NCI-H345 treated with DMSO at 0.1 percent for 48 hours (cell line): ENCODE measurements at regions not wholly inside any gene's neighbourhood (a gene's known extent, or its start where the extent isn't known, plus 50 kb on each side); places are given as distances from the start of the nearest gene placed in this dataset.

Experiments
- DNase-seq: peaks from one replicate; lab custom pipeline; 2025; ENCODE audit not compliant: unreplicated experiment; lab: John Stamatoyannopoulos, UW

GRCh38 chr20:19945732-19946670, 71.2 kb upstream of the NAA20 start:
- no peak for DNase-seq

- no peak for DNase-seq
These were observed 69.4 kb upstream of the NAA20 start for GRCh38 chr20:19947611-19948264.

DNA sequence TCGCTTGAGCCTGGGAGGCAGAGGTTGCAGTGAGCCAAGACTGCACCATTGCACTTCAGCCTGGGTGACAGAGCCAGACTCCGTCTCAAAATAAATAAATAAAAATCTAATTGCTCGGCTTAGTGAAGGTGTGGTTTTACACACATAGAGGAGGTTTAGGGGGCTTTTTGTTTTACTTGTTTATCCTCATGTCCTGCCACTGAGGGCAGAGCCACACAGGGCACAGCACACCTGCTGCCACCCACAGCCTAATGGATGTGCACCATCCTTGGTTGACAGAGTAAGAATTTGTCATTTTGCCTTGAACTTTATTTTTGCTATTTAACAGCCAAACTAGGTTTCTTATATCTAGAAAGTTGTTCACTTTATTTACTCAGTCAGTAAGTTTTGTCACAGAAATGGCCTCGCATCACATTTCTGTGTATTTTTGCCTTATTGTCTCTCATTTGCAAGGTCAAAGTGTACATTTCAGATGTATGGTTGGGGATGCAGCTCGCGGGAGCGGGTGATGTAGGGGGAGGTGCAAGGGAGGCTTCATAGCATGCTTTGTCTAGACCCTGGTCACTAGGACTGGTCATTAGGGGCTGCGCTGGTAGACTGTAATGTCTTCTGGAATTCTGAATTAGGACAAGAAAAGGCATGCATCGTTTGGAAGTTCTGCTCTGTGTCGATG, 67.8 kb upstream of the NAA20 start:
- DNase-seq, result no peak

DNA sequence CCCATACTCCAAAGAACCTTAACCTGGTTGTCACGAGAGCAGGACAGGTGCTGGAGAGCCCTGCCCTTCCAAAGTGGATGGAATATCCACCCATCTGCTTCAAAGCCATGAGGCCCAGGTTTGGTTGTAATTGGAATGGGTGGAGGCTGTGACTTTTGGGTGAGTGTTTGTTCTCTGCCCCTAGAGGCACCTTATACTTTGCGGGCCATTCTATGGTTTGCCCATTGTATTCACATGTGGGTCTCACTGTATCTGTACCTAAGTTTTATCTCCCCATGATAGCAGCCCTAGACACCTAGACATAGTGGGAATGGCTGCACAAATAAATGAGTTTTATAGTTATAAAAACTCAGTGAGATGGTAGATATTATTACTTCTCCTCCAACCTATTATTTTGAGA, 67.1 kb upstream of the NAA20 start:
- DNase-seq, result no peak

DNA sequence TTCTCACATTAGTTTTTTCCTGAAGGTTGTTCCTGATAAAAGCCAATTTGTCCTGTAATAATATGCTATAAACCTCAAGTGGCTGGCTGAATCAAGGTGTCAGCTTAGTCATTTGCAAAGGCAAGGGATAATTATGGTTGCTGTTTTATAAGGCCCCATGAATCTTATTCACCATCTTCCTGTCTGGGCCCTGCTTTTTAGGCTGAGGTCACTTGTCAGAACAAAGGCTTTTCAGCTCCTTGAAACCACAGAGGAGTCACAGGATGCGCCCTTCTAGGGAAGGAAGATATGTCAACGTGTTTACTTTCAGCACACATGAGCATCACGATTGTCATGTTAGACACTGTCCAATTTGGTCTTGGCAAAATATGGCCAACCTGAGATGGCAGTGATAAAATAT, 64.8 kb upstream of the NAA20 start:
- no peak for DNase-seq

DNA sequence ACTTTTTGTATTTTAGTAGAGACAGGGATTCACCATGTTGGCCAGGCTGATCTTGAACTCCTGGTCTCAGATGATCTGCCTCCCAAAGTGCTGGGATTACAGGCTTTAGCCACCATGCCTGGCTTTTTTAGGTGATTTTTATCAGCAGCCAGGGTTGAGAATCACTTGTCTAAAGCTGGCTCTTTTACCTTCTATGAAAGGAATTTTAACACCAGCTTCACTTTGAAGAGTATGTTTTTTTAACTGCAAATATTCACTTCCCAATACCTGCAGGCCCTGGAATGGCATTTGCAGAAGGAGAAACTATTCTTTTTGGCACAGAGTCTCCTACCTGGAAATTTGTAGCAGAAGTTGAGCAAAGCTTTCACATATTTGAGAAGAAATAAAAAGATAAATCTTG, 63.6 kb upstream of the NAA20 start:
- DNase-seq, result no peak

- no peak for DNase-seq
These were observed 60.2 kb upstream of the NAA20 start for GRCh38 chr20:19956976-19957375.

GRCh38 chr20:19958219-19958618, 58.9 kb upstream of the NAA20 start:
- no peak for DNase-seq

GRCh38 chr20:19958928-19959327, 58.2 kb upstream of the NAA20 start:
- no peak for DNase-seq

GRCh38 chr20:19960745-19961144, 56.4 kb upstream of the NAA20 start:
- DNase-seq, result no peak

DNA sequence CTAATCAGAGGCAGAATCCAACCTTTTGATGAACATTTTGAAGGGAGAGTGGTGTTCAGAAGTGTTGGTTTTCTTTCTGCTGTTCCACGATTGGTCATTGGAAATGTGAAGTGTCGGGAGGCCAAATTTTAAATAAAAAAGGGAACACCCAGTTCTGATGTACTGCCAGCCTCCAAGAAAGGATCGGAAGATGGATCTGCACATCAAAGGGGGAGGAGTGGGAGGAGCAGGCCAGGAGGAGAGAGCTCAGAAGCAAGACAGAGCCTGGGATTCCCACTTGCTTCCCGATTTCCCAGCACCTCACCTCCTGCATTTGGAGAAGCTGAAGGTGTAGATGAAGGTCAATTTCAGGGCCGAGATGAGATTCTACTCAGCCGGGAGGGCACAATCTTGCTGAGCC, 55.9 kb upstream of the NAA20 start:
- DNase-seq, result no peak

DNA sequence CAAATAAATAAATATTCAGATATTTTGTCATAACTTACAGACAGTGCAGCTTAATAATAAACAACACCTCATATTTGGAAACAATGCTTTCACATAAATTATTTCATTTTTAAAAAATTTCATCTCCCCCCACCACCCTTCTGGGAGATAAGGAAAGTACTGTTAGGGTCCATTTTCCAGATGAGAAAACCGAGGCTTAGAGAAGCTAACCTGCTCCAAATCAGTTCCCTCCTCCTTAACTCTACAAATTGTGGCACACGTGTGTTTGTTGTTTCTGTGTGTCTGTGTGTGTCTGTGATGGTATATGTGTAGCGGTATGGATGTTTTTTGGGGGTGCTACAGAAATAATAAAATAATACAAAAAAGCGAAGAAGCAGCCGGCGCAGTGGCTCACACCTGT, 54.2 kb upstream of the NAA20 start:
- DNase-seq, result no peak

DNA sequence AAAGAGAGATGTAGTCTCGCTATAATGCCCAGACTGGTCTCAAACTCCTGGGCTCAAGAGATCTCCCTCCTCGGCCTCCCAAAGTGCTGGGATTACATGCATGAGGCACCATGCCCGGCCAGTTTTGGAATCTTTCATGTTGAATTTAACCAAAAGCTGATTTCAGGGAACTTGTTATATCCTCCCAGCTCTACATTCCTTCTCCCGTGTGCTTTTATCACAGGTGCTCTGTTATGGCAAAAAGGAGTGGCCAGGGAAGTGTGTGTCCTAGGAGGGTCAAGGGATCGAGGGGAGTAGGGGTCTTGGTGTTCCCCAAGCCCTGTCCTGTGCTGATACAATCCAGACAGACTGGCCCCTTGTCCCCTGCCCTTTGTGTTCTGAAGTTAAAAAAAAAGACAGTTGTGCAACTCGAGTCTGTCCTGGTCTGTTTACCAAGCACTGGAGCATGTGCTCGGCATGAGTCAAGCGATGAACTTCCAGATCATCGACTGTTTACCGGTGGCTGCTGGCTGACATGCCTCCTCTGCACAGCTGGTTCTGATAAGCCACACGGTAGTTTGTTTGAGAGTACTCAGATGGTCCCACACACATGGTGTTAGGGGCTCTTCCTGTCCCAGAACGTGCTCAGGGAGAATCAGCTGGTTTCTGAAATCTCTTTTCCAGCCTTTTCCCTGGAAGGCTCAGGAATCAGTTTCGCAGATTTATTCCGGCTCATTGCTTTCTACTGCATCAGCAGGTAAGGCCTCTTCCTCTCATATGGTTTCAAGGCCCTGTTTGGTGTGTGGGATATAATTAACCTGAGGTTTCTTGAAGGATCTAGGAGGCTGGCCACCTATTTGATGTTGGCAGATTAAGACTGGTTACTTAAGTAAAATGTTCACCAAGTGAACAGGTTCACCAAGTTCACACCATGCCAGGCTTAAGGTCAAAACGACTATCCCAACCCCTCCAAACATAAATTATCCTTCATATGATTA, 52.6 kb upstream of the NAA20 start:
- DNase-seq, result no peak

GRCh38 chr20:19966840-19967239, 50.3 kb upstream of the NAA20 start:
- peak; percentile 59 for DNase-seq
